GM19035 (cell line): ENCODE measurements at regions not wholly inside any gene's neighbourhood (a gene's known extent, or its start where the extent isn't known, plus 50 kb on each side); places are given as distances from the start of the nearest gene placed in this dataset.
"Not testable (repeated sequence)": the region's sequence is repeated elsewhere in the genome, so short reads cannot be mapped to it uniquely, and the experiment has no call there.

Source experiments
- ATAC-seq: cut with Tn5 transposase; IDR thresholded peaks from one replicate; pipeline ENCODE4 v1.9.1; 2021; ENCODE audit not compliant: unreplicated experiment

GRCh38 chr2:226532976-226533375, 266.6 kb downstream of the IRS1 start:
- ATAC-seq = not testable (repeated sequence)

- ATAC-seq = no peak
Observed at GRCh38 chr2:226531061-226531810, 268.4 kb downstream of the IRS1 start.

GRCh38 chr2:226529556-226529955, 270.1 kb downstream of the IRS1 start:
- ATAC-seq = no peak

GRCh38 chr2:226526716-226527115, 272.9 kb downstream of the IRS1 start:
- ATAC-seq = no peak

GRCh38 chr2:226524381-226524843, 275.2 kb downstream of the IRS1 start:
- no peak for ATAC-seq

GRCh38 chr2:226520723-226521122, 278.9 kb downstream of the IRS1 start:
- ATAC-seq = no peak

GRCh38 chr2:226515344-226516055, 284.1 kb downstream of the IRS1 start:
- ATAC-seq = no peak

- ATAC-seq = no peak
Observed at GRCh38 chr2:226514895-226515294, 284.7 kb downstream of the IRS1 start.

- no peak for ATAC-seq
Observed at GRCh38 chr2:226511311-226511710, 288.3 kb downstream of the IRS1 start.

- ATAC-seq = no peak
Observed at GRCh38 chr2:226508683-226509082, 290.9 kb downstream of the IRS1 start.

GRCh38 chr2:226508005-226508404, 291.6 kb downstream of the IRS1 start:
- ATAC-seq = no peak

- no peak for ATAC-seq
Observed at GRCh38 chr2:226497146-226497909, 302.3 kb downstream of the IRS1 start.

- ATAC-seq = no peak
Observed at GRCh38 chr2:226496273-226496550, 303.4 kb downstream of the IRS1 start.

GRCh38 chr2:226495466-226496272, 304.0 kb downstream of the IRS1 start:
- no peak for ATAC-seq

GRCh38 chr2:226491112-226491511, 308.5 kb downstream of the IRS1 start:
- no peak for ATAC-seq

GRCh38 chr2:226489775-226490541, 309.7 kb downstream of the IRS1 start:
- peak; percentile 56 for ATAC-seq

- ATAC-seq = no peak
Observed at GRCh38 chr2:226488034-226488433, 311.6 kb downstream of the IRS1 start.

- ATAC-seq = no peak
Observed at GRCh38 chr2:226487573-226487972, 312.0 kb downstream of the IRS1 start.

GRCh38 chr2:226483745-226484619, 315.6 kb downstream of the IRS1 start:
- no peak for ATAC-seq
